ENCODE measurements at regions not wholly inside any gene's neighbourhood (a gene's known extent, or its start where the extent isn't known, plus 50 kb on each side); places are given as distances from the start of the nearest gene placed in this dataset.

DNA sequence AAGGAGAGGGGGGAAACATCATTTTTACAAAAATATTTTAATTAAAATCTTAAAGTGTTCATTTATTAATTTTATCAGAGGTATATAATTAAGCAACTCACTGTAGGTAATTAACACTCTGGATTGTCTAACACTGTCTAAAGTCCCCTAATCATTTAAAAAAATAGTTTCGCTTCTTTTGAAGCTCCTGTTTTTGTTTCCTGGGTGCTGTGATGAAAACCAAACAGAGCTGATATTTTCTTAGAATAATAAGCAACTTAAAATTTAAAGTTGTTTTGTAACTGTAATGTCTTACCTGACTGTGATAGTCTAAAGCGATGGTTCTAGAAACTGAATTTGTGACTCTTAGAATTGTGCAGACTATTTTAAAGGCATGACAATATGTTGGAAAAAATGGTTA, 961.0 kb downstream of the GATA3 start:
- Histone ChIP-seq H3K4me2 (no peak overlapping the region), H3K4me1 (no peaks in the 10 kb centered on the region), H3K9me3 (no peaks in the 10 kb centered on the region), H3K27ac (no peak overlapping the region), H3K4me3 (no peak overlapping the region)
- CTCF ChIA-PET, result no interaction called here
- ATAC-seq (no peak), FAIRE-seq (no peak), DNase-seq (ENCODE audit: low read depth in 1 of 2, low spot score in 1 of 2) (no peak)
- WGBS (ENCODE audit: missing lambda C conversion rate), result 81% methylated on average over 2 of the region's 2 CpGs
- POLR2A ChIA-PET, result no interaction called here
- TF ChIP-seq, protein P1, sequence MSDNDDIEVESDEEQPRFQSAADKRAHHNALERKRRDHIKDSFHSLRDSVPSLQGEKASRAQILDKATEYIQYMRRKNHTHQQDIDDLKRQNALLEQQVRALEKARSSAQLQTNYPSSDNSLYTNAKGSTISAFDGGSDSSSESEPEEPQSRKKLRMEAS (IDR thresholded peaks at IDR 0.05), result no peak
- TF ChIP-seq RAD21 (conservative IDR thresholded peaks at IDR 0.05 in 1 of 2, IDR thresholded peaks at IDR 0.05 in 1 of 2) (no peak), JUNB (IDR thresholded peaks at IDR 0.05) (no peak), HDAC2 (IDR thresholded peaks at IDR 0.05) (no peak), FOXS1 (CRISPR knock-in tag; IDR thresholded peaks at IDR 0.05) (no peak), RCOR1 (IDR thresholded peaks at IDR 0.05; ENCODE audit: low read depth, low read length) (no peak), MAZ (IDR thresholded peaks at IDR 0.05; ENCODE audit: borderline replicate concordance, low read depth, low read length) (no peak), EHF (CRISPR knock-in tag; IDR thresholded peaks at IDR 0.05) (no peak), ZC3H11A (IDR thresholded peaks at IDR 0.05) (no peak), CHD4 (IDR thresholded peaks at IDR 0.05; ENCODE audit: borderline replicate concordance) (no peak), MAFK (IDR thresholded peaks at IDR 0.05; ENCODE audit: partially characterized antibody) (no peak)

DNA sequence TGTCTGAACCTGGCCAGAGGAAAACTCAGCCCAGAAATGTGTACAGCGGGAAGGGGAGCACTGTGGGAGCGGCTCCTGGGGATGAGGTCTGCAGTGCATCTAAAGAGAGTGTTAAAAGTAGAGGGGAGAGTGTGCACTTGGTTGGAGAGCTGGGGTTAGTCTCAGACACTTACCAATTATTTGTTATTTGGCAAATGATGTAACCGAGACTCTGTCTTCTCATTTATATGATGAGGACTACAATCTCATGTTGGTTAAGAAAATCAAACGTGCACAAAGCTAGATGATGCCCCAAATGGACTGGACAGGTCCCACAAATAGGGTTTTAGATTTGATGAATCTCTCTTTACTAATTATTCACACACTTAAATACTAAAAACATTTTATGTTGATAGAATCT, 962.4 kb downstream of the GATA3 start:
- Histone ChIP-seq H3K9me3 (no peaks in the 10 kb centered on the region), H3K4me1 (no peaks in the 10 kb centered on the region), H3K4me2 (no peak overlapping the region), H3K4me3 (no peak overlapping the region), H3K27ac (no peak overlapping the region)
- ATAC-seq (no peak), FAIRE-seq (no peak), DNase-seq (ENCODE audit: low read depth in 1 of 2, low spot score in 1 of 2) (no peak)
- ChIA-PET POLR2A (no interaction called here), CTCF (no interaction called here)
- TF ChIP-seq, protein P2, sequence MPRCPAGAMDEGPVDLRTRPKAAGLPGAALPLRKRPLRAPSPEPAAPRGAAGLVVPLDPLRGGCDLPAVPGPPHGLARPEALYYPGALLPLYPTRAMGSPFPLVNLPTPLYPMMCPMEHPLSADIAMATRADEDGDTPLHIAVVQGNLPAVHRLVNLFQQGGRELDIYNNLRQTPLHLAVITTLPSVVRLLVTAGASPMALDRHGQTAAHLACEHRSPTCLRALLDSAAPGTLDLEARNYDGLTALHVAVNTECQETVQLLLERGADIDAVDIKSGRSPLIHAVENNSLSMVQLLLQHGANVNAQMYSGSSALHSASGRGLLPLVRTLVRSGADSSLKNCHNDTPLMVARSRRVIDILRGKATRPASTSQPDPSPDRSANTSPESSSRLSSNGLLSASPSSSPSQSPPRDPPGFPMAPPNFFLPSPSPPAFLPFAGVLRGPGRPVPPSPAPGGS (IDR thresholded peaks at IDR 0.05), result no peak
- TF ChIP-seq JUN (IDR thresholded peaks at IDR 0.05) (no peak), GATA3 (IDR thresholded peaks at IDR 0.05; ENCODE audit: borderline replicate concordance) (no peak), KDM5A (IDR thresholded peaks at IDR 0.05) (no peak), FOSB (CRISPR knock-in tag; IDR thresholded peaks at IDR 0.05) (no peak), POLR2AphosphoS2 (conservative IDR thresholded peaks at IDR 0.05; ENCODE audit: low read length) (no peak), NPAS2 (CRISPR knock-in tag; IDR thresholded peaks at IDR 0.05; ENCODE audit: borderline replicate concordance) (no peak), TP53 (CRISPR knock-in tag; IDR thresholded peaks at IDR 0.05) (no peak), SMC3 (IDR thresholded peaks at IDR 0.05) (no peak), ZC3H11A (IDR thresholded peaks at IDR 0.05) (no peak), HOXB5 (CRISPR knock-in tag; IDR thresholded peaks at IDR 0.05) (no peak), MAZ (IDR thresholded peaks at IDR 0.05; ENCODE audit: borderline replicate concordance, low read depth, low read length) (no peak), POLR2A (IDR thresholded peaks at IDR 0.05; ENCODE audit: low read length) (no peak)
- TF ChIP-seq, protein P3, sequence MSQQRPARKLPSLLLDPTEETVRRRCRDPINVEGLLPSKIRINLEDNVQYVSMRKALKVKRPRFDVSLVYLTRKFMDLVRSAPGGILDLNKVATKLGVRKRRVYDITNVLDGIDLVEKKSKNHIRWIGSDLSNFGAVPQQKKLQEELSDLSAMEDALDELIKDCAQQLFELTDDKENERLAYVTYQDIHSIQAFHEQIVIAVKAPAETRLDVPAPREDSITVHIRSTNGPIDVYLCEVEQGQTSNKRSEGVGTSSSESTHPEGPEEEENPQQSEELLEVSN (IDR thresholded peaks at IDR 0.05; ENCODE audit: borderline replicate concordance, low read depth), result no peak
- TF ChIP-seq, protein P4, sequence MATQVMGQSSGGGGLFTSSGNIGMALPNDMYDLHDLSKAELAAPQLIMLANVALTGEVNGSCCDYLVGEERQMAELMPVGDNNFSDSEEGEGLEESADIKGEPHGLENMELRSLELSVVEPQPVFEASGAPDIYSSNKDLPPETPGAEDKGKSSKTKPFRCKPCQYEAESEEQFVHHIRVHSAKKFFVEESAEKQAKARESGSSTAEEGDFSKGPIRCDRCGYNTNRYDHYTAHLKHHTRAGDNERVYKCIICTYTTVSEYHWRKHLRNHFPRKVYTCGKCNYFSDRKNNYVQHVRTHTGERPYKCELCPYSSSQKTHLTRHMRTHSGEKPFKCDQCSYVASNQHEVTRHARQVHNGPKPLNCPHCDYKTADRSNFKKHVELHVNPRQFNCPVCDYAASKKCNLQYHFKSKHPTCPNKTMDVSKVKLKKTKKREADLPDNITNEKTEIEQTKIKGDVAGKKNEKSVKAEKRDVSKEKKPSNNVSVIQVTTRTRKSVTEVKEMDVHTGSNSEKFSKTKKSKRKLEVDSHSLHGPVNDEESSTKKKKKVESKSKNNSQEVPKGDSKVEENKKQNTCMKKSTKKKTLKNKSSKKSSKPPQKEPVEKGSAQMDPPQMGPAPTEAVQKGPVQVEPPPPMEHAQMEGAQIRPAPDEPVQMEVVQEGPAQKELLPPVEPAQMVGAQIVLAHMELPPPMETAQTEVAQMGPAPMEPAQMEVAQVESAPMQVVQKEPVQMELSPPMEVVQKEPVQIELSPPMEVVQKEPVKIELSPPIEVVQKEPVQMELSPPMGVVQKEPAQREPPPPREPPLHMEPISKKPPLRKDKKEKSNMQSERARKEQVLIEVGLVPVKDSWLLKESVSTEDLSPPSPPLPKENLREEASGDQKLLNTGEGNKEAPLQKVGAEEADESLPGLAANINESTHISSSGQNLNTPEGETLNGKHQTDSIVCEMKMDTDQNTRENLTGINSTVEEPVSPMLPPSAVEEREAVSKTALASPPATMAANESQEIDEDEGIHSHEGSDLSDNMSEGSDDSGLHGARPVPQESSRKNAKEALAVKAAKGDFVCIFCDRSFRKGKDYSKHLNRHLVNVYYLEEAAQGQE (IDR thresholded peaks at IDR 0.05), result no peak
- TF ChIP-seq, protein P5, sequence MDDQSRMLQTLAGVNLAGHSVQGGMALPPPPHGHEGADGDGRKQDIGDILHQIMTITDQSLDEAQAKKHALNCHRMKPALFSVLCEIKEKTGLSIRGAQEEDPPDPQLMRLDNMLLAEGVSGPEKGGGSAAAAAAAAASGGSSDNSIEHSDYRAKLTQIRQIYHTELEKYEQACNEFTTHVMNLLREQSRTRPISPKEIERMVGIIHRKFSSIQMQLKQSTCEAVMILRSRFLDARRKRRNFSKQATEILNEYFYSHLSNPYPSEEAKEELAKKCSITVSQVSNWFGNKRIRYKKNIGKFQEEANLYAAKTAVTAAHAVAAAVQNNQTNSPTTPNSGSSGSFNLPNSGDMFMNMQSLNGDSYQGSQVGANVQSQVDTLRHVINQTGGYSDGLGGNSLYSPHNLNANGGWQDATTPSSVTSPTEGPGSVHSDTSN (IDR thresholded peaks at IDR 0.05), result no peak
- TF ChIP-seq, protein P6, sequence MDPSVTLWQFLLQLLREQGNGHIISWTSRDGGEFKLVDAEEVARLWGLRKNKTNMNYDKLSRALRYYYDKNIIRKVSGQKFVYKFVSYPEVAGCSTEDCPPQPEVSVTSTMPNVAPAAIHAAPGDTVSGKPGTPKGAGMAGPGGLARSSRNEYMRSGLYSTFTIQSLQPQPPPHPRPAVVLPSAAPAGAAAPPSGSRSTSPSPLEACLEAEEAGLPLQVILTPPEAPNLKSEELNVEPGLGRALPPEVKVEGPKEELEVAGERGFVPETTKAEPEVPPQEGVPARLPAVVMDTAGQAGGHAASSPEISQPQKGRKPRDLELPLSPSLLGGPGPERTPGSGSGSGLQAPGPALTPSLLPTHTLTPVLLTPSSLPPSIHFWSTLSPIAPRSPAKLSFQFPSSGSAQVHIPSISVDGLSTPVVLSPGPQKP (IDR thresholded peaks at IDR 0.05; ENCODE audit: low read depth, low read length), result no peak
- TF ChIP-seq, protein P7, sequence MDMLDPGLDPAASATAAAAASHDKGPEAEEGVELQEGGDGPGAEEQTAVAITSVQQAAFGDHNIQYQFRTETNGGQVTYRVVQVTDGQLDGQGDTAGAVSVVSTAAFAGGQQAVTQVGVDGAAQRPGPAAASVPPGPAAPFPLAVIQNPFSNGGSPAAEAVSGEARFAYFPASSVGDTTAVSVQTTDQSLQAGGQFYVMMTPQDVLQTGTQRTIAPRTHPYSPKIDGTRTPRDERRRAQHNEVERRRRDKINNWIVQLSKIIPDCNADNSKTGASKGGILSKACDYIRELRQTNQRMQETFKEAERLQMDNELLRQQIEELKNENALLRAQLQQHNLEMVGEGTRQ (IDR thresholded peaks at IDR 0.05), result no peak
- TF ChIP-seq, protein P1 (IDR thresholded peaks at IDR 0.05), result no peak
- WGBS (ENCODE audit: missing lambda C conversion rate), result 14% methylated on average over 4 of the region's 4 CpGs
